GM18505 (cell line): ENCODE measurements at regions not wholly inside any gene's neighbourhood (a gene's known extent, or its start where the extent isn't known, plus 50 kb on each side); places are given as distances from the start of the nearest gene placed in this dataset.
"Not testable (repeated sequence)": the region's sequence is repeated elsewhere in the genome, so short reads cannot be mapped to it uniquely, and the experiment has no call there.

Source experiments
- ATAC-seq: cut with Tn5 transposase; IDR thresholded peaks from one replicate; pipeline ENCODE4 v1.9.1; 2021; ENCODE audit not compliant: unreplicated experiment
- POLR2A ChIP-seq: IDR thresholded peaks from 4 replicates; pipeline ENCODE4 v1.6.1; 2011; ENCODE audit warnings: borderline replicate concordance; ENCODE audit not compliant: insufficient read depth, insufficient read length; ENCODE audit errors: extremely low read depth

GRCh38 chr2:159880729-159881128 lies 82.7 kb upstream of the CD302 start:
- TF ChIP-seq POLR2A, result peak; percentile 17
- ATAC-seq, result no peak

GRCh38 chr2:159879051-159879604 lies 81.1 kb upstream of the CD302 start:
- no peak for TF ChIP-seq POLR2A
- ATAC-seq, result peak; percentile 84

DNA sequence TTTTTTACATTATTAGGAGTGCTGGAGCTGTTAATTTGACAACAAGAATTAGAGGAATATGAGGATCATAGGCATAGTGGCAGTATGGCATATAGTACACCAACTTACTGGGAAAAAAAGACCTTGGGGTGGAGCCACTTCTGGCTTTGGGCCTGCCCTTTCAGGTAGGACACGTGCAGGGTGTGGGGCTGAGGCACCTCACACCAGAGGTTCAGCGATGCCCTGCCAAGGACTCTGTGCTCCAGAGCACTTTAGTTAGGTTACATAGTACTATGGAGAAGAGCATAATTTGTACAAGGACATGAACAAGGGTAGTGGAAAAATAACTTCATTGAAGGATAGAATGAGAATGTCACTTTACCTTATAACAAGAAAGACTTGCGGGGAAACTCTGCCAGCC lies 77.1 kb upstream of the CD302 start:
- no peak for ATAC-seq
- TF ChIP-seq POLR2A, result no peak

GRCh38 chr2:159873258-159873657 lies 75.2 kb upstream of the CD302 start:
- no peak for ATAC-seq
- no peak for TF ChIP-seq POLR2A

- no peak for TF ChIP-seq POLR2A
These were observed 74.3 kb upstream of the CD302 start for GRCh38 chr2:159872353-159872752.

DNA sequence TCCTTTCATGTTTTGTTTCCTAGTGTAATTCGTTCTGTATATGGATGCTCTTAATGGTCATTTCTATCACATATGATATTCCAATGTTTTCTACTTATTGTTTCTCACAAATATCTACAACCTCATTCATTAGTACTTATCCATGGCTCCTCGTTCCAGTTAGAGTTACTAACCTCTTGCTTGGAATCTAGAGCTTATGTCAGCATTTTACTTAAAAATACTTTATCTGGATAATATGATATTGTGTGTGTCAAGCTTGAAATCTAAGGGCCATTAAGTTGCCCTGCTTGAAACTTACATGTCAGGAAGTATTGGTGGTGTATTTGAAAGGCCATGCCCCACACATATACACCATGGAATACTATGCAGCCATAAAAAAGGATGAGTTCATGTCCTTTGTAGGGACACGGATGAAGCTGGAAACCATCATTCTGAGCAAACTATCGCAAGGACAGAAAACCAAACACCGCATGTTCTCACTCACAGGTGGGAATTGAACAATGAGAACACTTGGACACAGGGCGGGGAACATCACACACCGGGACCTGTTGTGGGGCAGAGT lies 70.7 kb upstream of the CD302 start:
- ATAC-seq, result not testable (repeated sequence)

More at GRCh38 chr2:159872353-159872752, 74.3 kb upstream of the CD302 start:
- no peak for ATAC-seq

GRCh38 chr2:159867567-159868361 lies 69.8 kb upstream of the CD302 start:
- ATAC-seq, result no peak
- no peak for TF ChIP-seq POLR2A

DNA sequence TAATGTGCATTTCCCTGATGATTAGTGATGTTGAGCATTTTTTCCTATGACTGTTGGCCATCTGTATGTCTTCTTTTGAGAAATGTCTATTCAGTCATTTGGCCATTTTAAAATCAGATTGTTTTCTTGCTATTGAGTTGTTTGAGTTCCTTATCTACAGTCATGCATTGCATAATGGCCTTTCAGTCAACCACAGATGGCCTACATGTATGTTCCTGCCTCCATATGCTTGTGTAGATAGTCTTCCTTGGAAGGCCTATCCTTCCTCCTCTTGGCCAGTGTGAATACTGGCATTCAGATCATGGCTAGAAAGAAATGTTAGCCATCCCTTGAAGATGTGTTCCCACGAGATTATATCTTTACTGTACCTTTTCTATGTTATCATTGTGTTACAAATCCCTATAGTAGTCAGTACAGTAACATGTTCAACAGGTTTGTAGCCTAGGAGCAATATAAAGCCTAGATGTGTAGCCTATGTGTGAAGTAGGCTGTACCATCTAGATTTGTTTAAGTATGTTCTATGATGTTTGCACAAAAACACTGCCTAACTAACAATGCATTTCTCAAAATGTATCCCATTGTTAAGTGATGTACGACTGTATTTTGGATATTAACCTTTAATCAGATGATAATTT lies 65.6 kb upstream of the CD302 start:
- no peak for ATAC-seq
- no peak for TF ChIP-seq POLR2A

DNA sequence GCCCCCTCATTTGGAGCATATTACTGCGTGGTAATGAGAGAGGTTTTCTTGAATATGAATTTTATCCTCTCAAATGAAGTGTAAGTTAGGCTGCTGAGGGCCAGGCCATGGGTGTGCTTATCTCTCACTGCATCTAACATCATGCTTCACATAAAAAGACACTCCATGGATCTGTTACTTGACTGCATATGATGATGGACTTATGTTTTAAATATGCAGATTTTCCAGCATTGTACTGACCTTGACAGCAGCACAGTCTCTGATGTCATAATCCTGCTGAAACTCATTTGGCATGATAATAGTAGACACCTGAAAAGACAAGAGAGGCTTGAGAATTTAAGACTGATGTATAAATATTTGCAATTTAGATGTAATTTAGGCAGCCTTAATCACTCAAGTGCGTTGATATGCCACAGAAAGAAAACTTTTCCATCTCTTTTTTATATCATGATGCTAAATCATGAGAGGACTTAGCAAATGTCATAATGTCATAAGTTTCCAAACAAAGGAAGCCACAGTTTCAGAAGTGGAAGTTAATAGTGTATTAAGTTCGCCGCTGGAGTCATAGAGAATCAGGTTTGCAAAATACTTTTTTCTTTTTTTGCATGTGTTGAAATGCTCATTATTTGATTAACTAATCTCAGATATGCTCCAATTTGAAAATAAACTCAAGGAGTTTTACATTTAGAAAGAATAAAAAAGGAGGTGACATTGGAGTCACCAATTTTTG lies 62.7 kb upstream of the CD302 start:
- no peak for TF ChIP-seq POLR2A
- ATAC-seq, result no peak

- TF ChIP-seq POLR2A, result no peak
- ATAC-seq, result no peak
These were observed 61.6 kb upstream of the CD302 start for GRCh38 chr2:159859583-159859982.

DNA sequence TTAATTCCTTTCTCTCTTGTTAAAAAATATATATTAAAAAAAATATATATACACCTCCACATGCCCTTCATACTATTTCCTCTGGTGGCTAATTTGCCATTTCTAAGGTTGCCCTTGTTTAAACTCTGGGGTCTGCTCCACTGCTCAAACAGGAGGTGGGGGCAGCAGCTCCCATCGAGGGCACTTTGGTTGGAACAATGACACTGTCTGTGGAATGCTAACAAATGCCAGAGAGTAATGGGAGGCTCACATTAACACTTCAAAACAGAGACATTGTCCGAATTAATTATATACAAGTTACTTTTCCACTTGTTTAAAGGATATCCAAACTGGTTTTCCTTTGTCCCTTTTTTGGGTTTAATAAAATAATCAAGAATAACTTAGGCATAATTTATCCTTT lies 58.8 kb upstream of the CD302 start:
- no peak for ATAC-seq
- no peak for TF ChIP-seq POLR2A

DNA sequence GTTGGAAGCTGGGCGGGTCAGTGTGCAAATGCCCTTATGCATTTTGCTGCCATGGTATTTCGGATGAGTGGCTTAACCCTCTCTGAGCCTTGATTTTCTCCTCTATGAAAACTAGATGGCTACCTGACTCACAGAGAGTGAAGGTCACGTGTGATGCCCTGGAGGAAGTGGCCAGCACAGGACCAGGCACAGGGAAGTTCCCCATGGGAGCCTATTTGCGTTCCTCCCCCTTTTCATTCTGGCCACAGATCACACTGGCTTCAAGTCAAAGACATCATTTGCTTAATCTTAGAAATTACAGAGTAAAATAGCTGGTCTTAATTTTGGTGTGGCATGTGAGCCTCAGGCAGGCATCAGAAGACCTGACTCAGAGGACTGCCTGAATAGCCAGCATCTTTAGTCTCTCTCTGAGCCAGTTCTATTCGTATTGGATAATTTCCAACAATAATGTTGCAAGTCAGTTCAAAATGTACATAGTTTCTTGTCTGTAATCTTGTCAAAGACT lies 57.6 kb upstream of the CD302 start:
- no peak for TF ChIP-seq POLR2A

GRCh38 chr2:159855143-159855542 lies 57.1 kb upstream of the CD302 start:
- ATAC-seq, result no peak
- no peak for TF ChIP-seq POLR2A

More for the DNA sequence above, 57.6 kb upstream of the CD302 start:
- ATAC-seq, result no peak
